Stimulated activated CD4-positive, alpha-beta T cell treated with anti-CD3 and anti-CD28 coated beads, TNF-alpha, amount 100 ng/mL, for 1 hour (primary cell): ENCODE measurements at regions not wholly inside any gene's neighbourhood (a gene's known extent, or its start where the extent isn't known, plus 50 kb on each side); places are given as distances from the start of the nearest gene placed in this dataset.

ENCODE experiments used
- DNase-seq, 3 donors: peaks; one replicate each; pipeline ENCODE4 v3.0.0-alpha.2; 2020; ENCODE audit warnings: low read depth in 3 of 3, low spot score in 1 of 3

DNA sequence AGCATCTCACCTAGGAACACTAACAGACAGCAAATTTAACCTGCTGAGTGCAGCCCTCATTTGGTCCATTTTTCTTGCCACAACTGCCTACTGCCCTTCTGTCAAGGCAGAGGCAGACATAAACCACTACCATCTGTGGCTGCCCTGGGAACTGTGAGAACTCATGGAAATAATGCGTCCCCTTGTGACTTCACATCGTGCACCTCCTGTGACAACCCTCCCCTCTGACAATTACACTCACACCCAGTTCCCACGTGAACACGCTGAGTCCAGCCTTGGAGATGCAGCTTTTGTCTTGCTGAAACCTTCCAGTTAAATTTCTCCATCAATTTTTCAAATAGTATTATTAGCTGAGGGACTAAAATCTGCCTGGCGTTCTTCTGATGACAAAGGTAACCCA, 193.1 kb upstream of the KLF14 start:
- no peak for DNase-seq

DNA sequence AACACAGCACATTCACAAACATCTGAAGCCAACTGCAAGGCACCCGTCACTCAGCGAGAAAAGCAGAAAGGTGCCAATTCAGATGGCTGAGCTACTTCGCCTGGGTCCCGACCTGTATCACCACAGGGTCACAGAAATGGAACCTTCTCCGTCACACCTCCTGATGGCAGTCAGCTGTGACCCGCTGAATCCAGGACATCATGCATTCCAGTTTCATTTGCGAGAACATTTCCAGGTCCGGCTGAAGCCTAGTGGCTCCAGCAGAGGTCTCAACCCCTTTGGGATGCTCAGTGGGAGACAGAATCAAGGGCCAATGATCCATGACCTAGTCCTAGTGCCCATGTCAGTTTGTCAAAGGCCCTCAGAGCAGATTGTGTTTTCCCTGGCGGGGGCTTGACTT, 193.6 kb upstream of the KLF14 start:
- DNase-seq: no peak

DNA sequence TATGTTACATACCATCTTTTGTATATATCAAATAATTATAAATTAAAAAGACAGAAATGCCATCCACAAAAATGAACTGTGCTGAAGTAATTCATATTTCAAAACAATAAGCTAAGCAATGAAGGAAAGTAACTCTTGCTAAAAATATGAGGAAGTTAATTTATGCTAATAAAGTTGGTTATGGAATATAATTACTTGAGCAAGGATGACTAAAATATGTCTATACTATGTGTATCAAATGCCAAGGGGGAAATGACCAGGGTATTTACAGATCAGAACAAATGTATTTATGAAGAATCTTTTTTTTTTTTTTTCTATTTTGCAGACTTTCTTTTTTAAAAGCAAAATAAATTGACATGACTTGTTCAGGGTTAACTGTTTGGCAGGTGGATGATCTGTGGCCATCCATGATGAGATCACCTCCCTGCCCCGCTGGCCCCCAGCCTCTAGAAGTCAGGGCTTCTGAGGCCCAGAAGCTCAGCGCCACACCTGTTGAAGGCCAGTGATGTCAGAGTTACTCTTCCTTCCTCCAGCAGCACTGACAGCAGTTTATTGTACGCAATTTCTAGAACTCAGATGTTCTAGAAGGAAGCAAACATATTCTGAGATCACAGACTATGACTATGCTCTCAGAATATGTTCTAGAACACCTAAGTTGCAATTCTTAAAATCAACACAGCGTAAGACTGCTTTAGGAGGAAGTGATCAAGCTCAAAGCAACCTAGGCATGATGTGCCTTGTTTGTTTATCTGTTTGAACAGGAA, 196.1 kb upstream of the KLF14 start:
- DNase-seq: no peak

DNA sequence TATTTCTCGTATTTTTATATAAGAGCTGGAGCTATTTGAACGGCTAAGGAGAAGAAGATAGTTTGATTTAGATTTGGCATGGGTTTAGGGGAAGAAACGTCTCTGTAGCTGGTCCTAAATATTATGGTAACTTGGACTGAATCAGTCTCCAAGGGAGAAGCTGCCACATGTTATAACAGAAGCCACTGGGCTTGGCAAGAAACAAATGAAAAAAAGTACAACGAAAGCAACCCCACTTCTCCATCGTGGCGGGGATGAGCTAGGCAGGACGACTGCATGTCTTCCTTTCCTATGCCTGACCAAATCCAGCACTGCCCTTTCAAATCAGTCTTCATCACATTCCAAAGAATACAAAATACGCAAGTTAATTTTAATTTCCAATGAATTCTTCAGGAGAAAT, 196.7 kb upstream of the KLF14 start:
- DNase-seq: no peak

DNA sequence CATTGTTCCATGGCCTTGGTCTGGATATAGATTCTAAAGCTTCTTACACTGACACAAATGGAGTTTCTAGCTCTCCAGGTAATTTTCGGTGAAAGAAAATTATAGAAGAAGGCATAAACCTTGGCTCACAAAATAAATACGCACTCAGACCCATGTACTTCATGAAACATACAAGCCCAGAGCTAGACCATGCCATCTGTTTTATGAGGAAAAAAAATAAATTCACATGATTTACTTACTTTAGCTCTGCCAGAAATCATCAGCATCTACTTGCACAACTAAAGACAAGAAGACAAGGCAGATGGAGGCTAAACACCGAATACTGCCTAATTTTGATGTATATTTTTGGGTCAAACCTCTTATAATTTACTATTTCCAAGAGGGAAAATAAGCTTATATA, 197.4 kb upstream of the KLF14 start:
- no peak for DNase-seq

DNA sequence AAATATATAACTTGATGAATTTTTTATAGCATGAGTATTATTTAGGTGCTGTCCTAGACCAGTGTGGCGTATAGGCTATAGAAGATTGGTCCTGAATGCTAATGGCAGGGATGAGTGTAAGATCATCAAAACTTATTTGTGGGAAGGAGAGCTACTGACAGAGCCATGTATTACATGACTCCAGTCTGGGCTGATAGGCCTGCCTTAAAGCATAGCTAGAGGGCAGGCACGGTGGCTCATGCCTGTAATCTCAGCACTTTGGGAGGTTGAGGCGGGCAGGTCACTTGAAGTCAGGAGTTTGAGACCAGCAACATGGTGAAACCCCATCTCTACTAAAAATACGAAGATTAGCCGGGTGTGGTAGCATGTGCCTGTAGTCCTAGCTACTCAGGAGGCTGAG, 198.1 kb upstream of the KLF14 start:
- DNase-seq: no peak

DNA sequence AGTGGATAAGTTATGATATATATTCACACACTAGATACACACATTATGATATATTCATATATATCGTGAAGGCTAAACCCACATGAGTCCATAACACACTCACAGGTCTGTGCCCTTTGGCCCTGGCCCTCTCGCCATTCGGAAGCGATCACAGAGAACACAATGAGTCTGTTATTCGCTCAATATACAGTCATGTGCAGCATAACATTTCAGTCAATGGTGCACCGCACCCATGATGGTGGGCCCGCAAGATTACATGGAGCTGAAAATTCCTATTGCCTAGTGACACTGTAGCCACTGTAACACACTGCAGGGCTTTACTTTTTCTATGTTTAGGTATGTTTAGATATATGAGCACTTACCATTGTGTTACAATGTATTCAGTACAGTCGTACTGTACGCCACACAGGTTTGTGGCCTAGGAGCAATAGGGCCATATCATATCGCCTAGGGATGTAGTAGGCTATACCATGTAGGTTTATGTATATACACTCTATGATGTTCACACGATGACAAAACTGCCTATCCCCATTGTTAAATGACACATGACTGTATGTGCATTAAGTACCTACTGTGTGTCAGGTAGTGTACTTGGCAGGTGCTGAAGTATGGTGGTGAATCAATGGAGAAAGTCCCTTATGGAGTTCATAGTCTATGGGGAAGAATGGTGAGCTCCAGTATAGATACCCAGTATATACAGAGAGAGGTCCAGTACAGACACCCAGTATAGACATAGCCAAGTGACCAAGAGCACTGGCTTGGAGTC, 198.8 kb upstream of the KLF14 start:
- no peak for DNase-seq

DNA sequence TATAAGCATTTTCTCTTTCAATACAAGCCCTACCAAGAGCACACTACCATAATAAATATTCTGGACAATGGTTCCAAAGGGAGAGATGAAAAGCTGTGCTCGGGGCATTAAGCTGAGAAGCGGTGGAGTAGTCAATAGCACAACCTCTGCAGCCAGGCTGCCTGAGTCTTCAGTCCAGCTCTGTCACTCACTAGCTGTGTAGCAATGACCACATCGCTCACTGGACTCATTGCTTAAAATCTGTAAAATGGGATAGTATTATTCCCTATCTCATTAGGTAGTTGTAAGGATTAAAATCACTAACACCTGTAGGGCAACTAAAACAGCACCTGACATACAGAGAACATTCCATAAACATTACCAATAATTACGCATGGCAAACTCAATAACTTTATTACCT, 199.9 kb upstream of the KLF14 start:
- DNase-seq: no peak

DNA sequence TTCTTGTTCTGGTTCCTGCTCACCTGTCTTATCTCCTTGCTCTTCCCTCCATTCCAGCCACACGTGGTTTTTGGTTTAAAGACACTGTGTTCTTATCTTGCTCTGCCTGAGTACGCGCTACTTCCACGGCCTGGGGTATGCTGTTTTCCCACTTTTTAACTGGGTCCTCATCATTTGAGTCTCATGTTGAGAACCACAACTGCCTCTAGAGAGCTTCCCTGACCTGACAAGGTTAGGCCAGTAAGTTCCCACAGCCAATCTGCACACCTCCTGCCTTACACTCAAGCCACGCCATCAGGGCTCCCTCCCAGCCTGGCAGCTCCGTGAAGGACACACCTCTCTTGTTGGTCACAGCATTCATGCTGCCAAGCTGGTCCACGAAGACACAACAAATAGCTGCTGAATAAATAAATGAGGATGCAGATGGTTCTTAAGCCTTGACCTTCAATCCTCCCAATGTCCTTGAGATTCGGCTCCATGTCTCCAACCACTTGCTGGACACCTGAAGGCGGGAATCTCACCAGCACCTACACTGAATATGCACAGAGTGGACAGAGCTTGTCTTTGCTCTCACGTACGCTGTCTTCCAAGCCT, 201.7 kb upstream of the KLF14 start:
- no peak for DNase-seq

DNA sequence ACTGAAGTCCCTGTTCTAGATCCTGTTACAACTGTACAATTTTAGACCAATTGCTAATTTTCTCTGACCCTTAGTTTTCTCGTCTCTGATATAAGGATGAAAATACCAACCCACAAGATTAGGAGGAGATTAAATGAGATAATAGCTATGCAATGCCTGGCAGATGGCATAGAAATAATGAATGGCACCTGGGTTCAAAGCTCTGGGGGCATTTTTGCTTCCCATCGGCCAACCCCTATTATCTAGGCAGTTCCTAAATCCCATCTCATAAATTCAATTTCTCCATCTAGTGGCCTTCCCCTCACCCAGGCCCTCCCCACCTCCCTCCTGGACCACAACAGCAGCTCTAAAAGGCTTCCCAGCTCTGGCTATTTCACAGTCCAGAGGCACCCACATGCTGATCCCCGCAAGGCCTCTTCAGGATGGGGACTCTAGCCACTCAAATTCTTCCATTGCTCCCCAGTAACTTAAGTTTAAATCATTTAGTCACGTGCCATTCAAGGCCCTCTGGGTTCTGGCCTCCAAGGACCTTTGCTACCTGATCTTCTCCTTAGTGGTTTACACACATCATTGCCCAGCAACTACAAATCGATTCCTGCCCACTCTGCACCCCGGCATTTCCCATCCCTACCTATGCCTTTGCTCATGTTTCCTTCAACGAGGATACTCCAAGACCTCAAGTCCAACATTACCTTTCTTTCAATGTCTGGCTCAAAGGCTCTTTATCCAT, 202.4 kb upstream of the KLF14 start:
- no peak for DNase-seq

DNA sequence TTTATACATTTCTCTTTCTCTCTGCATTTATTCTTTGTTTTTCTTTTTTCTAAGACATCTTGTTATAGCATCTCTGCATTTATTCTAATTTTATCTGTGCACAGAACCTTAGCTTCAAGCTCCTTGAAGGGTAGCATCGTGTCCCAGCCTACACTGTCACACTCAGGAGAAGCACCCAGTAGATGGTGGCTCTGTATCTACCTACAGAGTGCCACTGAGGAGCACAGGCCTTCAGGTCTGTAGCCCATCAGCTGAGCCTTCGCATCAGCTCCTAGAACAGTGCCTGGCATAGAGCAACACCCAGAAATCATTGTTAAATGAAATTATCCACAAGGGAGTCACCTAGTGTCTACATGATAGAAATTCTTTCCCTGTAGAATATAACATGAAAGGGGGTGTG, 203.0 kb upstream of the KLF14 start:
- DNase-seq: no peak

DNA sequence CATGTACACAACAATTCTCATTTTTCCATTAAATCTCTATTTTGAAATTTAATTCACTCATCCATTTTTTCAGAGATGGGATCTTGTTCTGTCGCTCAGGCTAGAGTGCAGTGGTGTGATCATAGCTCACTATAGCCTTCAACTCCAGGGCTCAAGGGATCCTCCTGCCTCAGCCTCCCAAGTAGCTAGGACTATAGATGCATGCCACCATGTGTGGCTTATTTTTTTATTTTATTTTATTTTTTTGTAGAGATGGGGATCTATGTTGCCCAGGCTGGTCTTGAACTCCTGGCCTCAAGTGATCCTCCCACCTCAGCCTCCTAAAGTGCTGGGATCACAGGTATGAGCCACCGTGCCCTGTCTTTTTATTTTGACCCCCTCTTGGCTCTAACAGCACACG, 203.8 kb upstream of the KLF14 start:
- no peak for DNase-seq

DNA sequence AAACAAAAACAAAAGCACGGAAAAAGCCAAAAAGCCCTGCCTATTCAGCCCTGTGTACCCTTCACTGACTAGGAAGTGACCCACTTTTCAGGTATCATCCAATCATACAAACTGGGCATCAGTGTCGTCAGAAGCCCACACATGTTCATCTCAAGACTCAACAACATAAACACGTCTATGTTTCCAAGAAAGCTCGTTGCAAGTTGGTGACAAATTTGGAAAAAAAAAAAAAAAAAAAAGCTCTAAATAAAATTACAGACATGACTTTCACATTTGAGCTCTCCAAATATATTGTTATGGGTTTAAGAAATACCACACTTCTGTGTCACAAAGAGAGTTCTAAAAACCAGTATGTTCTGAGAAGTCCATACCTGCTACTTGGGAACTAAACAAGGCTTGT, 204.7 kb upstream of the KLF14 start:
- no peak for DNase-seq

DNA sequence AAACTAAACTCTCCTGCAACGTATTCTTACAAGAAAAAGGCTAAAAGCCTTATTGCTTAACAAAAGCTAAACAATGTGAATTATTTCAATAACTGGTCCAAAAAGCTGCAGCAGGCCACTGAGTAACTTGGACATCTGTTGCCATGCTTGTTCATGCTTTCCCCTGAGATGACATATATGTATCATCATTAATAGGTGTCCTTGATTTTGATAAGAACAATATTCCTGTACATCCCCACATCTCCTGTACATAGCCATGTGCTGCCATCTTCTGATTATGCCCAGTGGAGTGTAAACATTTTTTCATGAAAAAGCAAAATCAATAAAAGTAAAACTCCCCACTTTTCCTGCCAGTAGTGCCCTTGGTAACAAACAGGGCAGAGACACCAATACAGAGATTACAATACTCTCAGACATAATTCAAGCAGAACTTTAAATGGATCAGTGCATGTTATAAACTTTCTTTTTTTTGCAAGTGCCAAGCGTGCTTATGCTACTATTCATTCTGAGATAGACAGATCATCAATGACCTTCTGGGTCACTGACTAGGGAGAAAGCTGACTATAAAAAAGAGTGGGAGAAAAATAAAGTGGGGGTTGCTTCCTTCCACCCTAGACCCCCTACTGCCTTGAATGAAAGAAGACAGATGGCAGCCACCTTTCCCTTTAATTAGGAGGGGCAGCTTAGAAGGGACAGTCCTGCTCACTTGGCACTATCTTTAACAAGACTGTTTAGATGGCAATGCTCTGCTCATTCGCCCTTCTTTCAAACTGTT, 205.5 kb upstream of the KLF14 start:
- no peak for DNase-seq

DNA sequence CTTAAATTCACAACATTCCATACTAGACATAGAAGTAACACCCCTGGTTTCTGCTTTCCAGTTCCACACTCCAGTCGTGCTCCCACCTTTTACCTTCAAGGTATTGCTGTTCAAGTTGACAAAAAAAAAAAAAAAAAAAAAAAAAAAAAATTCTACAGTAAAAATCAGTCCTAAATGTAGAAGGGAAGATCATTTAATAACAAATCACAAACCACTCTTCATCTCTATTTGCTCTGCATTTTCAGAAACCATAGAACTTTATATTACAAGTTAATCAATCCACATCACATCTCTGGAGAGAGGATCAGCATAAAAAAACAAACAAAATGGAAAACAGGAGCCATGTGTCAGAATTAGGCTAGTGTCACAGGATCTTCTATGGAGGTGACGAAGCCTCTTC, 206.3 kb upstream of the KLF14 start:
- DNase-seq: no peak

DNA sequence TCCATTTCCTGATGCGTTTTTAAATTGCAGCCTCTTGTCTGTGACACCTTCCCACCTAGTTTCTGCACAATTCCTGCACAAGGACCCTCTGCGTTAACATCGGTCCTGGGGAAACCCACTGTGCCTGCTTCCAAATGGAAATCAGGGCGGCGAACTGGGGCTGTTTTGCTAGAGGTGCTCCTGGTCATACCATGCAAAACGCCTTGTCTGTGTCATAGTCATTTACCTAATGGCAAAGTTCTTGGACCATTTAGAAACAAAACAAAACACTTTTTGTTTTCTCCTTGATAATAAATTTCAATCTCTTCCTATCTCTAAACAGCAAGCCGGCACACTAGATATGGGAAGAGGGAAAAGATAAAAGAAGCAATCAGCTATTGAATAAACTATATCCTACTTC, 206.9 kb upstream of the KLF14 start:
- no peak for DNase-seq

DNA sequence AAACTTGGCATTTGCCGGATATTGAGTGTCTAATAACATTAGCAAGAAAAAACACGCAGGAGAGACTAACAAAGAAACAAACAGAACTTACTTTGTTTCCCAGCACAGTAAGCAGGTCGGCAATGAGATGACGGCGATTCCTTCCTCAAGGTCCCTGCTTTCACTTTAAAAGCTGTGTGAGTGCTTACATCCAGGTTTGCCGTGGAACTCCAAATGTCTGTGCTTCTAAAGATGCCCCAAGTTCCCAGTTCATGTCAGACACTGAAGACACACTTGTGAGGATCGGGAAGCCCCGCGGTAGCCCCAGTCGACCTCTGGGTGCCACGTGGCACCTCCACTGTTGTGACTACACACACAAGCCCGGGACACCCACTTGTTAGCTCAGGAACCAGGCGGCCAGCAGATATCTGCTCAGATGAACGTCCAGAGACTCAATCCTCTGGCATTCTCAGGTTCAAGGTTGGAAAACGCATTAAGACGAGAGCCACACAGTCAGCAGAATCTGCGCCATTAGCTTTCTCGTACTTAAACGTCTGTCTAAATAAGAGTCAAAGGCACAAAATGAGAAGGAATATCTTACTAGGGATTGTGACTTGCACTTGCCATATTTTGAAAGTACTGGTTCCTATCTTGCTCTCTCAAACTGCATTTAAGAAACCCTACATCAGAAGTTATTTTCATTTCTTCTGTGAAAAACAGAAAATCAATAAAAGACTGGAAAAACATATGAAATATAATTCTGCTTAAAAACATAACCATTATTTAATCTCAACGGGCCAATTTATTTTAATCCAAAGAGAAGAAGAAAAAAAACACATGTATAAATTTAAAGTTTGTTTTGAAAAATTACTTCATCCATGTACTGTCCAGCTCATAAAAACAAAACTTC, 207.6 kb upstream of the KLF14 start:
- DNase-seq: no peak

DNA sequence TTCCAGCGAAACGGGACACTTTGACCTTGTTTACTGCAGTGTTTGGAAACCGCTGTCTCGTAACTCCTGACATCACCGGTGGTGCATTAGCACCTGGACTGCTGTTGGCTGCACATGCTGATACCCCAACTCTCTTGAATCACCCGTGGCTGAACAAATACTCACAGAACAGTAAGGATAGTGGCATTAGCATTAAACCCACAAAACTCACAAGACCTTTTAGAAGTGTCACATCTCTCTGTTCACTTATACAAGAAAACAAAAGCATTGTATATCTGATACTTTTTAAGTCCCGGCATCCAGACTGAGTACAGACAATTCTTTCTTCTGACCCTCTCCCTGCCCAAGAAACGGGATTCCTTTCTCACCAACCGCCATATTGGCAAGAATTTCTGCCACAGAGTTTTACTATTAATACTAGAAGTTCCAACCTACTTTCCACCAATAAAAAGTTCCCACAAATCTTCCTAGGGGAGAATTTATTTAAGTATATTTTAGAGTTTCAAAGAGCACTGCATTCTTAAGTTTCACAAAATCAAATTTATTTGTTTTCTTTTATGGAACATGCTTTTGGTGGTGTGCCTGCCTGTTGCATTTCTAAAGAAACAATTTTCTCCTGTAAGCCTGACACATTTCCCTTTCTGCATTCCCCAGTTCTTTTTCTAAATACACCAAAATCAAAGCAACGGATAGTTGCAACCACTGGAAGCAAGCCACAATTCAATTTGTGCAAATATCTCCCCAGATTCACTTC, 208.4 kb upstream of the KLF14 start:
- DNase-seq: no peak

DNA sequence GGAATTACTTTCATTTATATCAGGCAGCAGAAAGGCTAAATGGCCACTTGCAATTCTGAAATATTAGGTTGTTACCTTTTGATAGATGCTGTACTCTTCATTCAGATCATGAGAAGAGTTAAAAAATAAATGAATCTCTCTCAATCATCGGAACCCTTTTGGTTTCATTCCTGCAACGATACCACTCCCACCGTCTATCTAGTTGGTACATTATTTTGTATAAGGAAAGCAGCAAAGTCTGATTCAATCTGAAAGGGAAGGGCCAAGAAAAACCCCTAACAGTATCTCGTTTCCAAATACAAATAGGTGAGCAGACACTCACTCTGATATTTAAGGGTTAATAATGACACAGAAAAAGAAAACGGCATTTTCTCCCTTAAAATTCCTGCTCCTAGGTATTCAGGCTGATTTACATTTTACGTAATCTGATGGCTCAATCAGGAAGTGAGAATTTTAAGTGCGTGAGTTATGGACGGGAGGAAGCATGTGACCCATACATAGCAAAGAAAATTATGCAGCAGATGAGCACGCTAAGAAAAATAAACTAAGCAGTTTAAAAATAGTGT, 209.4 kb upstream of the KLF14 start:
- DNase-seq: no peak
